Body of pancreas (tissue), 4 donors: ENCODE measurements at regions not wholly inside any gene's neighbourhood (a gene's known extent, or its start where the extent isn't known, plus 50 kb on each side); places are given as distances from the start of the nearest gene placed in this dataset.
"Not testable (repeated sequence)": the region's sequence is repeated elsewhere in the genome, so short reads cannot be mapped to it uniquely, and the experiment has no call there.

ENCODE experiments used
- ATAC-seq: fragments of 150-250 bp; one replicate; pipeline ENCODE4 v1.9.1; 2016
- DNase-seq, 4 donors: peaks; one replicate each; pipeline ENCODE4 v3.0.0-alpha.2; 2019
- H3K27ac ChIP-seq, 4 donors: fragments of 200-600 bp; sonication (generic); 1 replicate in 3 of 4; 2 replicates in 1 of 4; pipeline versions ENCODE4 v1.5.1 to v1.6.1; 2016 to 2019; ENCODE audit warnings: mild to moderate bottlenecking in 1 of 4, mixed read lengths in 1 of 4, moderate library complexity in 1 of 4
- H3K27me3 ChIP-seq, 2 donors: fragments of 200-600 bp; sonication (generic); one replicate each; pipeline ENCODE4 v1.6.0; 2016; ENCODE audit warnings: mild to moderate bottlenecking in 1 of 2
- H3K36me3 ChIP-seq, 2 donors: fragments of 200-600 bp; sonication (generic); replicated peaks in 1 of 2; 2 replicates each; pipeline ENCODE4 v1.5.1; 2016; ENCODE audit warnings: low read depth in 2 of 2; ENCODE audit not compliant: insufficient read depth in 1 of 2
- H3K4me1 ChIP-seq: fragments of 200-600 bp; sonication (generic); one replicate; pipeline ENCODE4 v1.6.0; 2016
- H3K4me3 ChIP-seq, 2 donors: fragments of 200-600 bp; sonication (generic); 1 replicate in 1 of 2; 2 replicates in 1 of 2; pipeline ENCODE4 v1.5.1; 2016 to 2019
- H3K9me3 ChIP-seq, 3 donors: fragments of 200-600 bp; sonication (generic); 1 replicate in 2 of 3; 2 replicates in 1 of 3; pipeline ENCODE4 v1.5.1; 2016
- CTCF ChIP-seq, 7 experiments: fragments of 450-650 bp in 4 of 7; fragments of 200-600 bp in 3 of 7; sonication (generic) in 3 of 7; IDR thresholded peaks; one replicate each; pipeline ENCODE4 v1.5.1; 2016 to 2019; ENCODE audit warnings: antibody characterized with exemption in 7 of 7
- POLR2A ChIP-seq, 3 donors: fragments of 450-650 bp; IDR thresholded peaks; one replicate each; pipeline ENCODE4 v1.6.1; 2016; ENCODE audit warnings: antibody characterized with exemption in 3 of 3, mild to moderate bottlenecking in 2 of 3
- WGBS, 2 donors: methylation state at CpG; one replicate each; pipeline ENCODE4 v1.1.5; 2017; 5-methylcytosine and 5-hydroxymethylcytosine counted together
- intact Hi-C: fragments of 100-400 bp; cut with DNase I; formaldehyde crosslinking; loops from one replicate; pipeline ENCODE4 v1.15.1; 2023

GRCh38 chr3:197420115-197420514 lies 121.7 kb upstream of the DLG1 start:
- 87 to 96% methylated on average over 2 of the region's 2 CpGs for WGBS, 2 donors
- H3K27ac ChIP-seq, result no peak overlapping the region

GRCh38 chr3:197419696-197420095 lies 121.3 kb upstream of the DLG1 start:
- Histone ChIP-seq H3K9me3 (no peaks in the 10 kb centered on the region), H3K27me3 (no peaks in the 10 kb centered on the region), H3K36me3 (no peaks in the 10 kb centered on the region), H3K27ac (no peak overlapping the region), H3K4me3 (no peak overlapping the region), H3K4me1 (peaks cover 6% of the 10 kb centered on the region)
- no peak for ATAC-seq
- TF ChIP-seq CTCF (IDR thresholded peaks at IDR 0.05) (no peak), POLR2A (IDR thresholded peaks at IDR 0.05) (no peak)
- WGBS, 2 donors, result 59 to 73% methylated on average over 2 of the region's 2 CpGs
- no peak for DNase-seq
- intact Hi-C loops, result no loop called here

More at GRCh38 chr3:197420115-197420514, 121.7 kb upstream of the DLG1 start:
- Histone ChIP-seq H3K4me3 (no peak overlapping the region), H3K9me3 (no peaks in the 10 kb centered on the region), H3K27me3 (no peaks in the 10 kb centered on the region), H3K4me1 (peaks cover 6% of the 10 kb centered on the region), H3K36me3 (no peaks in the 10 kb centered on the region)
- no peak for ATAC-seq
- intact Hi-C loops, result no loop called here
- no peak for DNase-seq
- TF ChIP-seq CTCF (IDR thresholded peaks at IDR 0.05), result no peak
- TF ChIP-seq POLR2A (IDR thresholded peaks at IDR 0.05), result no peak

GRCh38 chr3:197417911-197418618 lies 119.7 kb upstream of the DLG1 start:
- Histone ChIP-seq H3K36me3 (no peaks in the 10 kb centered on the region), H3K27me3 (no peaks in the 10 kb centered on the region), H3K4me1 (peaks cover 6% of the 10 kb centered on the region), H3K9me3 (no peaks in the 10 kb centered on the region), H3K27ac (no peak overlapping the region), H3K4me3 (no peak overlapping the region)
- 54 to 72% methylated on average over 11 of the region's 11 CpGs for WGBS, 2 donors
- intact Hi-C loops, result no loop called here
- TF ChIP-seq POLR2A (IDR thresholded peaks at IDR 0.05) (no peak), CTCF (IDR thresholded peaks at IDR 0.05) (no peak)
- DNase-seq (no peak), ATAC-seq (no peak)

GRCh38 chr3:197417441-197417840 lies 119.0 kb upstream of the DLG1 start:
- peaks cover 6% of the 10 kb centered on the region for H3K4me1 ChIP-seq
- no peaks in the 10 kb centered on the region for H3K9me3 ChIP-seq
- no peak overlapping the region for H3K4me3 ChIP-seq
- 32 to 37% methylated on average over 6 of the region's 6 CpGs for WGBS, 2 donors
- ATAC-seq (no peak), DNase-seq (no peak)
- no peak for TF ChIP-seq CTCF (IDR thresholded peaks at IDR 0.05)
- no peak for TF ChIP-seq POLR2A (IDR thresholded peaks at IDR 0.05)
- no peaks in the 10 kb centered on the region for H3K27me3 ChIP-seq
- H3K36me3 ChIP-seq, result no peaks in the 10 kb centered on the region
- intact Hi-C loops, result no loop called here
- no peak overlapping the region for H3K27ac ChIP-seq

GRCh38 chr3:197411899-197412298 lies 113.5 kb upstream of the DLG1 start:
- H3K4me1 ChIP-seq, intact Hi-C loops, H3K27ac ChIP-seq, H3K27me3 ChIP-seq, H3K36me3 ChIP-seq, H3K9me3 ChIP-seq, ATAC-seq, H3K4me3 ChIP-seq, DNase-seq: not testable (repeated sequence)
- WGBS, 2 donors, result 69 to 94% methylated on average over 2 of the region's 2 CpGs

- H3K9me3 ChIP-seq, H3K27me3 ChIP-seq, DNase-seq, H3K4me3 ChIP-seq, H3K27ac ChIP-seq, H3K36me3 ChIP-seq, intact Hi-C loops, ATAC-seq, H3K4me1 ChIP-seq: not testable (repeated sequence)
- WGBS, 2 donors, result 77 to 87% methylated on average over 10 to 11 of the region's 11 CpGs
These were observed 111.8 kb upstream of the DLG1 start for GRCh38 chr3:197410170-197410569.
